ENCODE measurements at regions not wholly inside any gene's neighbourhood (a gene's known extent, or its start where the extent isn't known, plus 50 kb on each side); places are given as distances from the start of the nearest gene placed in this dataset.

DNA sequence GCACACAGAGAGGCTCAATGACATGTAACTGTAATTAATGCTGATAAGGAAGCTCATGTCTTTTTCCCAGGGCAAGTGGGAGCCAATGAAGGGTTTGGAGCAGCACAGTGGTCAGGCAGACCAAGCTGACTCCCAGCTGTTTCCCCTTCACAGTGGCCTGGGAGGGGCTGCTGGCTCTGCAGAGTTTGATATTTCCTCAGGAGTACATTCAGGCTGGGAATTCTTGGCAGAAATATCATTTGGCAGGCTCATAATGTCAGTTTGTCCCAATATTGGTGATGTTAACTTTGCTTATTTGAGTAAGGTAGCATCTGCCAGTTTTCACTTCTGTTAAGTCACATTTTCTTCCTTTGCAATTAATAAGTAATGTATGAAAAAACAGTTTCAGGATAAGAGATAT, 247.0 kb downstream of the EMP1 start:
- Histone ChIP-seq H3F3A (ENCODE audit: low read length, unreplicated experiment) (no peaks in the 10 kb centered on the region), H3K4me3 (ENCODE audit: low read length) (no peak overlapping the region), H3K27me3 (ENCODE audit: low read length) (no peaks in the 10 kb centered on the region), H3K4me1 (ENCODE audit: insufficient read depth, low read length) (peaks cover 12% of the 10 kb centered on the region; the same call in 1 of the 2 replicates), H3K79me2 (ENCODE audit: low read length) (no peaks in the 10 kb centered on the region), H3K9me3 (ENCODE audit: low read length) (no peaks in the 10 kb centered on the region), H3K27ac (ENCODE audit: low read length) (no peak overlapping the region; the same call in 1 of the 2 replicates), H2AFZ (ENCODE audit: low read length) (no peak overlapping the region), H3K9ac (ENCODE audit: low read length) (no peak overlapping the region), H3K9me2 (replicated peaks; ENCODE audit: low read length) (no peaks in the 10 kb centered on the region), H4K20me1 (ENCODE audit: low read length) (no peaks in the 10 kb centered on the region), H3K36me3 (ENCODE audit: low read depth, low read length) (no peaks in the 10 kb centered on the region), H3K4me2 (ENCODE audit: low read length) (no peak overlapping the region)
- ChIA-PET CTCF (no interaction called here), POLR2A (ENCODE audit: unreplicated experiment) (no interaction called here)
- no TSS peak for BruUV-seq (replicated peaks)
- DNase-seq = no peak
- TF ChIP-seq EZH2 (IDR thresholded peaks at IDR 0.05; ENCODE audit: low read length, unreplicated experiment) = no peak
- intact Hi-C loops (cut with micrococcal nuclease) = no loop called here
- no peak for ATAC-seq

DNA sequence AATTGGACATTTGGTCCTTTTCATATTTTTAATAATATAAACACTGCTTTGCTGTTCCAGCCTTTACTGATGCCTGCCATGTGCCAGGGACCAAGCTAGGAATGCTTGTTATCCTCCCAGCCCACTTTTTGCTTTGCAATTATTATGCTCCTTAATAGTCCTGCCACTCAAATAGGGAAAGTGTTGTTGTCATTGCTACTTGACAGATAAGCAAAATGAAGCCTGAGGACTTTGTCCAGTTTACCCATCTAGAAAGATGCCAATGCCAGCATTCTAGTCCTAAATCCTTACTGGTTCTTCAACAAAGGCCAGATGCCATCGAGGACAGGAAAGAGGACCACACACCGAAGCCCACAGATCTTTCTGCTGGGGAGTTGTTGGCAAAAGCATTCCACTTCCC, 246.5 kb downstream of the EMP1 start:
- no peak overlapping the region for H3K4me3 ChIP-seq (ENCODE audit: low read length)
- DNase-seq = no peak
- no peak overlapping the region for H3K9ac ChIP-seq (ENCODE audit: low read length)
- no peak overlapping the region for H2AFZ ChIP-seq (ENCODE audit: low read length)
- H3K4me2 ChIP-seq (ENCODE audit: low read length) = no peak overlapping the region
- ATAC-seq = no peak
- H4K20me1 ChIP-seq (ENCODE audit: low read length) = no peaks in the 10 kb centered on the region
- no peaks in the 10 kb centered on the region for H3K79me2 ChIP-seq (ENCODE audit: low read length)
- H3K27ac ChIP-seq (ENCODE audit: low read length) = no peak overlapping the region
- no peaks in the 10 kb centered on the region for H3K36me3 ChIP-seq (ENCODE audit: low read depth, low read length)
- POLR2A ChIA-PET (ENCODE audit: unreplicated experiment) = no interaction called here
- BruUV-seq (replicated peaks) = no TSS peak
- intact Hi-C loops (cut with micrococcal nuclease) = no loop called here
- no peaks in the 10 kb centered on the region for H3F3A ChIP-seq (ENCODE audit: low read length, unreplicated experiment)
- H3K27me3 ChIP-seq (ENCODE audit: low read length) = no peaks in the 10 kb centered on the region
- CTCF ChIA-PET = no interaction called here
- no peaks in the 10 kb centered on the region for H3K9me3 ChIP-seq (ENCODE audit: low read length)
- peaks cover 12% of the 10 kb centered on the region; the same call in 1 of the 2 replicates for H3K4me1 ChIP-seq (ENCODE audit: insufficient read depth, low read length)
- H3K9me2 ChIP-seq (replicated peaks; ENCODE audit: low read length) = no peaks in the 10 kb centered on the region
- TF ChIP-seq, protein P1, sequence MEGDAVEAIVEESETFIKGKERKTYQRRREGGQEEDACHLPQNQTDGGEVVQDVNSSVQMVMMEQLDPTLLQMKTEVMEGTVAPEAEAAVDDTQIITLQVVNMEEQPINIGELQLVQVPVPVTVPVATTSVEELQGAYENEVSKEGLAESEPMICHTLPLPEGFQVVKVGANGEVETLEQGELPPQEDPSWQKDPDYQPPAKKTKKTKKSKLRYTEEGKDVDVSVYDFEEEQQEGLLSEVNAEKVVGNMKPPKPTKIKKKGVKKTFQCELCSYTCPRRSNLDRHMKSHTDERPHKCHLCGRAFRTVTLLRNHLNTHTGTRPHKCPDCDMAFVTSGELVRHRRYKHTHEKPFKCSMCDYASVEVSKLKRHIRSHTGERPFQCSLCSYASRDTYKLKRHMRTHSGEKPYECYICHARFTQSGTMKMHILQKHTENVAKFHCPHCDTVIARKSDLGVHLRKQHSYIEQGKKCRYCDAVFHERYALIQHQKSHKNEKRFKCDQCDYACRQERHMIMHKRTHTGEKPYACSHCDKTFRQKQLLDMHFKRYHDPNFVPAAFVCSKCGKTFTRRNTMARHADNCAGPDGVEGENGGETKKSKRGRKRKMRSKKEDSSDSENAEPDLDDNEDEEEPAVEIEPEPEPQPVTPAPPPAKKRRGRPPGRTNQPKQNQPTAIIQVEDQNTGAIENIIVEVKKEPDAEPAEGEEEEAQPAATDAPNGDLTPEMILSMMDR (conservative IDR thresholded peaks at IDR 0.05; ENCODE audit: low read depth, low read length) = no peak
- TF ChIP-seq EZH2 (IDR thresholded peaks at IDR 0.05; ENCODE audit: low read length, unreplicated experiment) = no peak
- TF ChIP-seq EZH2phosphoT487 (IDR thresholded peaks at IDR 0.05; ENCODE audit: borderline replicate concordance, low read length) = no peak

DNA sequence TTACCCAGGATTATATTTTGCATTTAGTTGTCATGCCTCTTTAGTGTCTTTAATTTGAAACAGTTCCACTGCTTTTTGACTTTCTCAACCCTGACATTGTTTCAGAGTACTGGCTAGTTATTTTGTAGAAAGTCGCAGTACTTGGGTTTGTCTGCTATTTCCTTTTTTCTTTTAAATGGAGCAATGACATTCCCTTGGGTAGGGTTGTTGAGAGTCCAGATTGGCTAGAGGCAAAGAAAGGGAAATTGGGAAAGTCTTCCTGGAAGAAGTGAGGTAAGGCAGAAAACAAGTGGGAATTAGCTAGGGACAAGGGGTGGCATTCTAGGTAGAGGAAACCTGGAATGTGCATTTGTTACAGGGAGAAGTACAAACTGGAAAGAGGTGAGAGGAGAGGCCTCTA, 245.9 kb downstream of the EMP1 start:
- no peaks in the 10 kb centered on the region for H3K27me3 ChIP-seq (ENCODE audit: low read length)
- H3K4me3 ChIP-seq (ENCODE audit: low read length) = no peak overlapping the region
- no peak for ATAC-seq
- H3K9ac ChIP-seq (ENCODE audit: low read length) = no peak overlapping the region
- no peak overlapping the region for H2AFZ ChIP-seq (ENCODE audit: low read length)
- no peaks in the 10 kb centered on the region for H3K79me2 ChIP-seq (ENCODE audit: low read length)
- no peak overlapping the region for H3K27ac ChIP-seq (ENCODE audit: low read length)
- H3K36me3 ChIP-seq (ENCODE audit: low read depth, low read length) = no peaks in the 10 kb centered on the region
- ChIA-PET CTCF (no interaction called here), POLR2A (ENCODE audit: unreplicated experiment) (no interaction called here)
- H3K4me2 ChIP-seq (ENCODE audit: low read length) = no peak overlapping the region
- no peak for DNase-seq
- no TSS peak for BruUV-seq (replicated peaks)
- no peaks in the 10 kb centered on the region for H3F3A ChIP-seq (ENCODE audit: low read length, unreplicated experiment)
- intact Hi-C loops (cut with micrococcal nuclease) = no loop called here
- H3K9me3 ChIP-seq (ENCODE audit: low read length) = no peaks in the 10 kb centered on the region
- H3K4me1 ChIP-seq (ENCODE audit: insufficient read depth, low read length) = peaks cover 12% of the 10 kb centered on the region; the same call in 1 of the 2 replicates
- no peaks in the 10 kb centered on the region for H4K20me1 ChIP-seq (ENCODE audit: low read length)
- H3K9me2 ChIP-seq (replicated peaks; ENCODE audit: low read length) = no peaks in the 10 kb centered on the region
- TF ChIP-seq, protein P1 (conservative IDR thresholded peaks at IDR 0.05; ENCODE audit: low read depth, low read length) = no peak
- TF ChIP-seq EZH2 (IDR thresholded peaks at IDR 0.05; ENCODE audit: low read length, unreplicated experiment) (no peak), EZH2phosphoT487 (IDR thresholded peaks at IDR 0.05; ENCODE audit: borderline replicate concordance, low read length) (no peak)
